GDM1 (cell line): ENCODE measurements at regions not wholly inside any gene's neighbourhood (a gene's known extent, or its start where the extent isn't known, plus 50 kb on each side); places are given as distances from the start of the nearest gene placed in this dataset.

Experiments used
- DNase-seq: peaks from one replicate; lab custom pipeline; 2025; lab: John Stamatoyannopoulos, UW

GRCh38 chr16:62969711-62970318 lies 933.6 kb upstream of the CDH8 start:
- no peak for DNase-seq

GRCh38 chr16:62967611-62968010 lies 931.4 kb upstream of the CDH8 start:
- DNase-seq: no peak

GRCh38 chr16:62967163-62967562 lies 930.9 kb upstream of the CDH8 start:
- no peak for DNase-seq

- no peak for DNase-seq
Observed at GRCh38 chr16:62966626-62967025, 930.4 kb upstream of the CDH8 start.

GRCh38 chr16:62965831-62966230 lies 929.6 kb upstream of the CDH8 start:
- no peak for DNase-seq

- DNase-seq: no peak
Observed at GRCh38 chr16:62963846-62964245, 927.6 kb upstream of the CDH8 start.

- DNase-seq: no peak
Observed at GRCh38 chr16:62955033-62955349, 918.8 kb upstream of the CDH8 start.

GRCh38 chr16:62954144-62955032 lies 918.1 kb upstream of the CDH8 start:
- DNase-seq: no peak

GRCh38 chr16:62950351-62950750 lies 914.1 kb upstream of the CDH8 start:
- no peak for DNase-seq

GRCh38 chr16:62940569-62940968 lies 904.3 kb upstream of the CDH8 start:
- no peak for DNase-seq

- DNase-seq: no peak
Observed at GRCh38 chr16:62939687-62940086, 903.4 kb upstream of the CDH8 start.

- no peak for DNase-seq
Observed at GRCh38 chr16:62933929-62934328, 897.7 kb upstream of the CDH8 start.

GRCh38 chr16:62929593-62929992 lies 893.4 kb upstream of the CDH8 start:
- DNase-seq: no peak

GRCh38 chr16:62927122-62927521 lies 890.9 kb upstream of the CDH8 start:
- no peak for DNase-seq

- DNase-seq: no peak
Observed at GRCh38 chr16:62926121-62926801, 890.0 kb upstream of the CDH8 start.

- DNase-seq: no peak
Observed at GRCh38 chr16:62921904-62922303, 885.7 kb upstream of the CDH8 start.

GRCh38 chr16:62913924-62914323 lies 877.7 kb upstream of the CDH8 start:
- no peak for DNase-seq

GRCh38 chr16:62913333-62913732 lies 877.1 kb upstream of the CDH8 start:
- DNase-seq: no peak

- no peak for DNase-seq
Observed at GRCh38 chr16:62909597-62909996, 873.4 kb upstream of the CDH8 start.

GRCh38 chr16:62907562-62907961 lies 871.3 kb upstream of the CDH8 start:
- DNase-seq: no peak

GRCh38 chr16:62903961-62904502 lies 867.8 kb upstream of the CDH8 start:
- DNase-seq: no peak

GRCh38 chr16:62899737-62900136 lies 863.5 kb upstream of the CDH8 start:
- no peak for DNase-seq

GRCh38 chr16:62889097-62889496 lies 852.9 kb upstream of the CDH8 start:
- DNase-seq: no peak
